GM19452 (cell line): ENCODE measurements at regions not wholly inside any gene's neighbourhood (a gene's known extent, or its start where the extent isn't known, plus 50 kb on each side); places are given as distances from the start of the nearest gene placed in this dataset.

Experiments used
- ATAC-seq: cut with Tn5 transposase; IDR thresholded peaks from one replicate; pipeline ENCODE4 v1.9.1; 2021; ENCODE audit not compliant: unreplicated experiment

DNA sequence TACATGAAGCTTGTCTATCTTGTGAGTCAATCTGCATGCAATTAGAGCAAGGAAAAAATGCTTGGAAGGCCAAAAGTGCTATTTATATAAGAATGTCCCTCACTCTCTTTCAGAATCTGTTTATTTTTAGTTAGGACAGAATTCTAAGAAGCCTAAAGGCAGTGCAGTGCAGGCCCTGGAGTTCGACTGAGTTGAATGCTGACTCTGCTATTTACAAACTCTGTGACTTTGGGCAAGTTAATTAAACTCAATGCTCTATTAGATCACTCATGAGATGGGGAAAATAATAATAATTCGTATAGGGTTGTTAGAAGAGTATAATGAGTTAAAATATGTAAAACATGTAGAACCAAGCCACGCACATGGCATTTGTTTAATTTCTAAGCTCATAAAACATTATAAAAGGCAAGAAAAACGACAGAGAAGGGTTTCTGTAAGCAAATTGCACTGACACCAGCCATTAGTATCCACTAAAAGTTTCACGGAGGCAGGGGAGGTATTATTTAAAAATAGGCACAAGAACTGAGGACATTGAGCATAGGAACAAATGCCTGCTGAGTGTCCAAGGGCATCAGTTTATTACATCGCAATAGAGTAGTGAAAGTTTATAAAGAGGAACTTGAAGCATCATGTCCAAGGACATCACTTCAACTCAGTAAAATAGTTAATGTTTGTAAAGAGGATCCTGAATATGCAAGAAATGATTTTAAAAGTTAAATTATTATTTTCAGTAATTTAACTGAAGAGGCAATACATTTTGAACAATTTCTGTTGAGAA, 115.0 kb upstream of the INPP4B start:
- ATAC-seq: no peak

DNA sequence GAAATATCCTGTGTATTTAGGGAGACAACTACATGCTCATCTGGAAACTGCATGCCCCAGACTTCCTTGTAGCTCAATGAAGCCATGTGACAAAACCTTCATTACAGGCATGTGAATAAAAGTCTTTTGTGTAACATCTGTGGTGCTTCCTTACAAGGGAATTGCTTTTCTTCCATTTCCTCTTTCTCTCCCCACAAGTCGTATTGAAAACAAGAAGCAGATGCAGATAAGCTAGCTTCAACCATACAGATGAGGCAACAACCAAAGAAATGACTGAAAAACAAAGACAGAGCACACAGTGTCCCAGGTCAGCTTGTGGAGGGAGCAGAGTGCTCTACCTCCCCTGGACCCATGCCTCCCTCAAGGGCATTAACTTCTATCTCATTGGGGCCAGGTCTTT, 115.8 kb upstream of the INPP4B start:
- ATAC-seq: no peak

DNA sequence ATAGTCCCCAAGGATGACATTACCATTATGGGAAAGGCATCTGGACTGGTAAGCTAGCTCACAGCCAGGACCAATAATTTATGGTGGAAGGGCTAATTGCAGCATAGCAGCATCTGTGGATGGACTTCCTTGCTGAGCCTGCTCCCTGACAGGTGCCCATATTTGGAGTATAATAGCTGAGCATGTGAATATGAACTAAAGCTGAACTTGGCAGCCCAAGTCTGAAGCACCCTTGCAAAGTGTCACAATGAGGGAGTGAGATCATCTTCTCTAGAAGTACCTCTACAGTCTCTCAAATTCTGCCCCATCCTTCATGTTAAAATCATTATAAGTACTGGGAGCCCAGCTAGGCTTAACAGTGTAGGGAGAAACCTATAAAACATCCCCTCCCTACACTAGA, 128.2 kb upstream of the INPP4B start:
- no peak for ATAC-seq

DNA sequence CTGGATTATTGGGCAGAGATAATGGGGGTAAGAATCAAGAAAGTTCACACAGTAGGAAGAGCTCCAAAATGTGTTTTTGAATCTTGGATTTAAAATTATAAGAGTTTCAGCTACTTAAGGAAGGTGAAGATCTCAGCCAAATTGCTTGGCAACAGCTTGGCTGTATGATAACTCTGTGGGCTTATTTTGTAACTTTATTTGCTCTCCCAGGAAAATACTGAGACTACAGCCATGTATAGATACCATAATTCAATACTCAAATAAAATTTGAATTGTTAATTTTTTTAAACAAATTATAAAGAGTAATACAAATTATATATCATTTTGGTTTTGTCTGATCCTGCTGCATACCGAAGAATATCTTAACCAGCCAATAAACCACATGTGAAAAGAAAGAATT, 129.5 kb upstream of the INPP4B start:
- no peak for ATAC-seq

DNA sequence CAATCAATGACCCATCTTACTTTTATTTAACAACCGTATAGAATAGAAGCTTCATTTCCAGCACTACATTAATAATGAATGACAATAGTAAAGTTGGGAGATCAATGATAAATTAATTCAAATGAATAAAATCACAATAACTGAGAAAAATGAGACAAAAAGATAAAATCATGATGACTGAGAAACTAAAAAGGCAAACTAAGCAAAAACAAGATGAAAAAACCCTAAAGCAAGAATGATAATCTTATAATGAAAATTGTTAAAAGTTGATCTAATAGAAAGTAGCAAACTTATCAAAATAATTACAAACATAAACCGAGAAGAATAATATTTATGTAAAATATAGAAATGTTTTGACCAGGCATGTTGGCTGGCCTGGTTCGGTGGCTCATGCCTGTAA, 130.4 kb upstream of the INPP4B start:
- ATAC-seq: no peak

DNA sequence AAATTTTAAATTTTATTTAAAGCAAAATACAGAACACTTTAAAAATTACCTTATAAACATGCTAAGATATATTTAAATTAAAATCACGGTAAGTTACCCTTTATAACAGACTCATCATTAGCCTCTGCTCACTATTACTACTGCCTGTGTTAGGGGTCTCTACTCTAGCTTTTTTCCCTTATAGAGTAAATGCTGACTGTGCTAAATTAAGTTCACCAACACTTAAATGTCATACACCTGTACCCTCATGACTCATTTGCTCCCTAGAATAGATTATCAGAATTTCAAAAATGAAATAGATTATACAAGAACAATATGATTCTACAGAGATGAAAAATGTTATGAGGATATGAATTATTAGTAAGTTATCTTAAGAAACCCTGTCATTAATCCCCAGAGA, 131.1 kb upstream of the INPP4B start:
- ATAC-seq: no peak

DNA sequence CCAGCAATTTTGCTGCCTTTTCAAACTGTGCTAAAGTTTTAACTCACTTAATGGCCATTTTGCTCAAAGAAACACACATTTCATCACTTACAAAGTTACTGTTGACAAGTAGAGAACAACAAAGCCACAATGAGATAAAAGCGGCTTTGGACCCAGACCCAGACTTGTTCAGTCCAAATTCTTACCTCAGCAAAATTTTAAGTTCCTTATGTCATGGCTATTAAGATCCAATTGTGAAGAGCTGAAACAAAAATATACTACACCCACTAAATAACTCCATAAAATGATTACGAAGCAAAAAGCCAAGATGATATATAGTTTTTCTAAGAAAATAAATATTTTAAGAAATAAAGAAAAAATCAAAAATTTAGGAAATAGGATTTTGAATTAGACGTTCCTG, 137.0 kb upstream of the INPP4B start:
- no peak for ATAC-seq

DNA sequence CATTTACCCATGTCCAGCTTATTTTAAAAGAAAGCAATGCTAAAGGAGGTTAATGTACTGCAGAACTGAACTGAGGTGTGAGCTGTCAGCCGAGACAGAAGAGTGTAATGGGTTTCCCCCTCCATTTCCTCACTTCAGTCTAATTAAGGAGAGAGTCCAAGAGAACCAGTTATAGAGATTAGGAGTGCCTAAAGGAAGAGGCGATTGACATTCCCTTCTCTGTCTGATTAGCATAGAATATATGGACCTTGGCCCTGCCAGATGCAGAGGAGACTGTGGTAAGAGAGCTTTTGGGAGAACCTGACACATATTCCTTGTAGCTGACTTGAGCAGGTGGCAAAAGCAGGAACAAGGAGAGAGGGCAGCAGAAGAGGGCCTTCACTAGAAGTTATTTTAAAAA, 137.5 kb upstream of the INPP4B start:
- ATAC-seq: no peak

DNA sequence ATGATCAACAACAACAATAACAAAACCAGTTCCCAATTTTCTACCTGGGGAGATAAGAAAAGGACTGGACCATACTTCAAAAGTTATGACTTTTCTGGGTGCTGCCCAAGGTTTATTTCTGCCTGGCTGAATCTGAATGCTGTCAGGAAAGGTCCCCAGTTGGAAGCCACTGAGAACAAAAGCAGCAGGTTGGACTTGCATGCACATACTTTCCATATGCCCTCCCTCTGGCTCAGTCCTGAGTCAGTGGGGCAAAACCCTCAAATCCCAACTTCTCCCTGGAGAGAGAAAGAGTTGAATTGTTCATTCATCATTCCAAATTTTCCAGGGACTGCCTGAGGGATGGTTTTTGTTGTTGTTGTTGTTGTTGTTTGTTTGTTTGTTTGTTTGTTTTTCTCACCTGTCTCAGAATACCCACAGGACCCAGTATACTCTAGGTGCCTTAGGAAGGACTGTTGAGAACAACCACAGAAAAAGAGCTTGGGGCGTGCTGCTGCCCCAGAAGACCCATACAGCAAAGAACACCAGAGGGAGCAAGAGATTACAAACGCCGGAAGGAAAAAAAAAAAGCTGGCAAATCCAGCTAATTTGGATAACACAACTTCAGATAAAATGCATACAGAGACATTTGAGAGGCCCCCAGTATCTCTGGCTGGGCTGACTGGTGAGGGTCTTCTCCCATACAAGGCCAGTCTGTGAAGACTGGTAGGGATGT, 138.9 kb upstream of the INPP4B start:
- ATAC-seq: no peak

DNA sequence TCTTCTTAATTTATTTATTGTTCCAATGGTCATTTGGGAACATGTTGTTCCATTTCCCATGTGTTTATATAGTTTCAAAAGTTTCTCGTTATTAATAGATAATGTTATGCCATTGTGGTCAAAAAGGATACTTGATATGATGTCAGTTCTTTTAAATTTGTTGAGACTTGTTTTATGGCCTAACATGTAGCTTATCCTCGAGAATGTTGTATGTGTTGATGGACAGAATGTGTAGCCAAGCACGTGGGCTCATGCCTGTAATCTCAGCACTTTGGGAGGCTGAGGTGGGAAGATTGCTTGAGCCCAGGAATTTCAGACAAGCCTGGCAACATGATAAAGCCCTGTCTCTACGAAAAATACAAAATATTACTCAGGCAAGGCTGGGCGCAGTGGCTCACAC, 168.5 kb upstream of the USP38 start:
- ATAC-seq: no peak

DNA sequence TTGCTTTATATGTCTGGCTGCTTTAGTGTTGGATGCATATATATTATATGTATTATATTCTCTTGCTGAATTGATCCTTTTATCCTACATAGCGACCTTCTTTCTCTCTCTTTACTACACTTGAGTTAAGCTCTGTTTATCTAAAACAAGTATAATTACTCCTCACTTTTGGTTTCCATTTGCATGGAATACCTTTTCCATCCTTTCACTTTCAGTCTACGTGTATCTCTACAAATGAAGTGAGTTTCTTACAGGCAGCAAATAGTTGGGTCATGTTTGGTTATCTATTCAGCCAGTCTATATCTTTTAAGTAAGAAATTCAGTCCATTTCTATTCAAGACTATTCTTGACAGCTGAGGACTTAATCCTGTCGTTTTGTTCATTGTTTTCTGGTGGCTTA, 167.5 kb upstream of the USP38 start:
- no peak for ATAC-seq

DNA sequence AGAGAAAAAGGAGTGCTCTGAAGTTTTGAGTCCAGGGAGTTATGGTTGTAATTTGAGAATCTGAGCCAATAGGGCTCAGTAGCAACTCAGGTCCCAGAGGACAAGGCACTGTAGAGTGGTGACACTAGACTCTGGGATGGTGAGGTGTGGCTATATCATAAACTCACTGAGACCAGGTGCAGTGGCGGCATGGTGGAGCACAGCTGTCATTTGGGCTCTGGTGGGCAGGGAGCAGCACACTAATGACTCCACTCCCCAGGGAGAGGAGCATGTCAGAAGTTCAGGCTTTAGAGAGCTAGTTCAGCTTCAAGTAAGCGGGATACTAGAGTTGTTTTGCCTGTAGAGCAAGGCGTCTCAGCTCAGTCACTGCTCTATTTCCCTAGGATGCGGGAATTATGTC, 165.4 kb upstream of the USP38 start:
- no peak for ATAC-seq

DNA sequence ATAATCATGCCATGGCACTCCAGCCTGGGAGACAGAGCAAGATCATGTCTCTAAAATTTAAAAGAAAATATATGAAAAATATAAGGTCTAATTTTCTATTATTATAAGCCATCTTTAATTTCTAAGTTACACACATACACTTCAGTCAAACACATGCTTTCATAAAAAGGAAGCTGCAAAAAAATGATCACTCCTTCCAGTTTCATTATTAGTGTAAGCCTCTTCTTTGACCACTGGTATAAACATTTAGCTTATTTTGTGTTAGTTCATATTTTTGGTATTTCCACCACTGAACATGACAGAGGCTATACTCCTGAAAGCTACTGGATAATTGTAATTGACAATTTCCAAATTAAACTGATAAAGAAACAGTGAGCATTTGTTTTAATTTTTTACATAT, 163.3 kb upstream of the USP38 start:
- peak; percentile 62 for ATAC-seq

DNA sequence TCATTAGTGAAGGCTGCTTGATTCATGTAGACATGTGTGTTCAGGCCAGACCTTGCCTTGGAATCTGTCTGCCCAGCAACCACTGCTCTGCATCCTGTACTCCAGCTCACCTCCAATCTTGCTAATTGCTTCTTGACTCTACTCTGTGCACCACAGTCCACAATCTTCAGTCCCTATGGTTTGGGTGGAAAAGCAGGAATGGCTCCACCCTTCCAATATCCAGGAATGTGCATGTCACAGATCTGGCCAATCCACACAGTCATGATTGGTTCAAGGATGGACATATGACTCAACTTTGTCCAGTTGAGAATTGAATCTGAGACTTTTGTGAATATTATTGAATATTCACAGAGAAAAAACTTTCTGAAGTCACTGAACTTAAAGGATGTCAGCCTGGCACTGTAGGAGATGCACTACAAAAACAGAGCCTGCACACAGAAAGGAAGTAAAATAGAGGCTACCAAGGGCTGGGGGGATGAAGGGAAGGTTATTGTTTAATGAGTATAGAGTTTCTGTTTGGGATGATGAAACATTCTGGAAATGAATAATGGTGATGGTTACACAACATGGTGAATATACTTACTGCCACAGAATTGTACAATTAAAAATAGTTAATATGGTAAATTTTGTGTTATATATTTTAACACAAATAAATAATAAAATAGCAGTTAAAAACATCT, 161.3 kb upstream of the USP38 start:
- ATAC-seq: peak; percentile 42

DNA sequence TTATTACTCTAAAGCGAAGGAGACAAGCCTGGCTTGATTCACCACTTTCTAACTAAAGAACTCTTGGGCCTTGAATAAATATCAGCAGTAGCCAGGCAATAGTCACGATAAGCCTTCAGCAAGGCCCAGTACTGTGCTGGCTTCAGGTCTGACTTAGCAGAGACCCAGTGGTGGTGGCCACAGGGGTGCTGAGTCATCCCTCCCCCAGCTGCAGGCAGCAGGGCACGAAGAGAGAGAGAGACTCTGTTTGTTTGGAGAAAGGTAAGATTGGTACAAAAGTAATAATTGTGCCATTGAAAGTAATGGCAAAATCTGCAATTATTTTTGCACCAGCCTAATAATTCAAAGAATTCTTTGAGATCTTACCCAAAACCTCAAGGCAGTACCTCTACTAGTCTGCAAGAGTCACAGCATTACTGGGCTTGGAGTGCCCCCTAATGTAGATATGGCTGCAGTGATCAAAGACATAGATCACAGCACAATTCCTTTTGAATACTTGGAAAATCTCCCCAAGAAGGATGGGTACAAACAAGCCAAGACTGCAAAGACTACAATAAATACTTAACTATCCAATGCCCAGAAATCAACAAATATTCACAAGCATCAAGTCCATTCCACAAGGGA, 159.5 kb upstream of the USP38 start:
- peak; percentile 60 for ATAC-seq

DNA sequence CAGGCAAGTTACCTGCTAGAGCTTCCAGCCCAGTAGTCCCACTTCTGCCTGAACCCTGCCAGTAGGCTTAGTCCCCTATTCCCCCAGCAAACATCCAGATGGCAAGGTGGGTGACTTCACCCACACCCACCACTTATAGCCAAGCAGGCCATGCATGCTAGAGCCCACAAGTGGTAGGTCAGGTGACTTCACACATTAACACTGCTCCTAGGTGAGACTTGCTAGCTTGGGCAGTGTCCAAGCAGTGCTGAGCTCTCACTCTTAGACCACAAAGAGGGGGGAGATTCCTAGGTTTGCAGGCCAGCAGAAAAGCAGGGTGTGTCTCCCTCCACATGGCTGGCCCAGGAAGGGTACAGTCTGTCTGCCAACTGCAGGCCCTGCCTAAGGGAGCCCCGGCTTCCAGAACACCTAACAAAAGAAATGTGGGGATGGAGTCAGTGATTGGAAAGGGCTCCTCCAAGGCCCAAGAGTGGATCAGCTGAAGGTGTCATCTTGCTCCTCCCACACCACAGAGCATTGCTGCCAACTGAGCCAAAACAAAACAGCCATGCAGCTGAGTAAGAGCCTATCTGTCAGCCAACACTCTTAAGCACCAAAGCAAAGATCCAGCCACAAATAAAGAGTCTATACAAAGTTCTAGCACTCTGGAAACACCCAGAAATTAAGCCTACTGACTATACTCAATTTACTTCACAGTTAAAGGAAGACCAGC, 158.1 kb upstream of the USP38 start:
- ATAC-seq: no peak

DNA sequence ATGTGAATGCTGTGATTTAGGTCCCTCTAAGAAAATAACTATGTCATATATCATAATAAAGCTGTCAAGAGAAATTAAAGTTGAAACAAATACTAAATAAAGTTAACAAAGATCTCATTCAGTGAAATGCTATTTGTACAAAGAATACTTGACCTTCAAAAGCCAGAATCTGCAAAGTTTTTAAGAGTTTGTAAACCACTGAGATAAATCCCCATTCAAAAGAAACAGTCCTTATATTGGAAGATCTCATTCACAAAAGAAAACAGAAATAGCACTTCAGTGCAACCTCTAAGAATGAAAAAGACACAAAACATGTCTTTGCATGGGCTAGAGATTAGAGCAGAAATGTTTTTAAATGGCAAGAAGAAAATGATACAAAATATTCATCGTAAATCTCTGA, 149.1 kb upstream of the USP38 start:
- ATAC-seq: no peak

DNA sequence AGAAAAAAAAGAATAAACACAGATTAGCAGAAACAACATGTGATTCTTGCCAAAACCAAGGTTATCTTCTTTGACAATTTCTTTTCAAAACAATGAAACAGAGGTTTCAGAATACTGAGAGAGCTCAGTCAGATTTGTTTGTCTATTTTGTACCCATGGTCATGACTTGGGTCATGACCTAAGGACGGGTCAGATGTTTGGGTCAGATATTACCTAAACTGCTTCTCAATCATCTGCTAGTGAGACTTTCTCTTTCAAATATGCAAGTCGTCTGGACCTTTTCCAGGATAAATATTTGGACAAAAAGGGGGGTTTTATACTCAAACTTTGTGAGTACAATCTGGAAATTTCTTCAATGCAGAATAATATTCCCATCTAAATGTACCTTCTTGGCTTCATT, 148.3 kb upstream of the USP38 start:
- ATAC-seq: no peak

DNA sequence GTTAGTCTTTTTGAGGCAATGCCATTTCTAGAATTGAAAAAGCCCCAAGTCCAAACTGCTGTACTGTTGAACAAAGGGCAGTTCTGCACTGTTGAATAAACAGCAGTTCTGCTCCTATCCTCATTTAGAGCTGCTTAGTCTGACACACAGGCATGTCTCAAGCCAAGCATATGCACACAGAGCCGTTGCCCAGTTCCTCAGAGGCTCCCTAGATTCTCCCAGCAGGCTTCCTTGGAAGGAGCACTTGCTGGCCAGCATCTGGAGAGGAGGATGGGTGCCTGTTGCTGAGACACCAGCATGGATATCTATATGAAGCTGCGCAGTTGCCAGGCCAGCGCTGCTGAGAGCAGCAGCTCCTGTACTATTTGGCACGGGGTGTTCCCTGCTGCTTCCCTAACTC, 138.3 kb upstream of the USP38 start:
- ATAC-seq: no peak

DNA sequence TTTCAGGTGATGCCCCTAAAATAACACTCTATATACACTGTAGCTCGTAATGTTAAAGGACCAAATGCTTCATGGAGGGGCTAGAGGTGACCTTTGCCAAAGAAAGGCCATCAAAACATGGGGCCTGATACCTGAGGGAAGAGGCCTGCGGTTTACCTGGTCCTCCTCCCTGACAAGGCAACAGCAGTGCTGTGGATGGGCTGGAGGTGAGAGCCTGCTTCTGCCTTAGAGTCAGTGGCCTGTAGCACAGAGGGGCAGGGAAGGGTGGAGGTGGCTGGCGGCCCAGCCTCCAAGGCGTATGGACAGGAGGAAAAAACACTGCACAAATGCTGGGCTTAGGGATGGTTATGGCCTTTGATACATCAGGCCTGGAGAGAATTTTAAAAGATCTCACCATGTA, 137.8 kb upstream of the USP38 start:
- no peak for ATAC-seq

DNA sequence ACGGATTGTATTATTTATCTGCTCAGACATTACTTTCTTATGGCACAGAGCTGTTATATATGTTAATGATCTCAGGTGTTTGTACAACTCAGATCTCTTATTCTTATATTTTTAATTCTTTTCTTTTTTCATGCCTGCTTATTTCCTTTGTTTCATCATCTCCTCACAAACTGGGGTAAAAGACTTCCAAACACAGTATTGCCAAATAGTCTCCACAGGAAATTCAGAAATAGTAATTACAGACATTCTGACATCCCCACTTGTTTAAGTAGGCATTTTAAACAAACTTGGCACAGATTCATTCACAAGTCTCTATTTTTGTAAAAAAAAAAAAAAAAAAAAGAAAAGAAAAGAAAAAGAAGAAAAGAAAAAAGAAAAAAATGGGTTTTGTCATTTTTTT, 129.7 kb upstream of the USP38 start:
- ATAC-seq: no peak
